Endothelial cell of umbilical vein (primary cell): ENCODE measurements at regions not wholly inside any gene's neighbourhood (a gene's known extent, or its start where the extent isn't known, plus 50 kb on each side); places are given as distances from the start of the nearest gene placed in this dataset.

Experiments
- CTCF ChIP-seq, 2 donors: IDR thresholded peaks; 1 replicate in 1 of 2; 2 replicates in 1 of 2; pipeline ENCODE4 v1.5.1; 2011; ENCODE audit warnings: low read length in 2 of 2, mild to moderate bottlenecking in 2 of 2, moderate library complexity in 2 of 2, control low read depth in 1 of 2, inconsistent platforms in 1 of 2, low read depth in 1 of 2; ENCODE audit not compliant: insufficient read depth in 1 of 2; ENCODE audit errors: extremely low read depth in 1 of 2
- EZH2 ChIP-seq: IDR thresholded peaks from 2 replicates; pipeline ENCODE4 v1.6.1; 2012; ENCODE audit warnings: borderline replicate concordance, low read depth, mild to moderate bottlenecking, moderate library complexity, low read length, inconsistent platforms; ENCODE audit not compliant: severe bottlenecking
- FOS ChIP-seq: IDR thresholded peaks from 2 replicates; pipeline ENCODE4 v1.6.1; 2011; ENCODE audit warnings: mild to moderate bottlenecking, low read length, moderate library complexity, borderline replicate concordance; ENCODE audit not compliant: insufficient read depth
- JUN ChIP-seq: IDR thresholded peaks from 2 replicates; pipeline ENCODE4 v1.6.1; 2011; ENCODE audit warnings: borderline replicate concordance, low read depth; ENCODE audit not compliant: insufficient read length, insufficient read depth
- MAX ChIP-seq: IDR thresholded peaks from 2 replicates; pipeline ENCODE4 v1.6.1; 2011; ENCODE audit not compliant: insufficient read depth, insufficient read length
- MYC ChIP-seq: IDR thresholded peaks from one replicate; pipeline ENCODE4 v1.6.1; 2011; ENCODE audit warnings: mild to moderate bottlenecking, low read depth, low read length
- POLR2A ChIP-seq: IDR thresholded peaks from 2 replicates; pipeline ENCODE4 v1.6.1; 2012; ENCODE audit warnings: low read depth, mild to moderate bottlenecking, control low read depth, low read length
- POLR2AphosphoS5 ChIP-seq: IDR thresholded peaks from 2 replicates; pipeline ENCODE4 v1.6.1; 2012; ENCODE audit warnings: low read depth, mild to moderate bottlenecking, control low read depth, low read length, moderate library complexity; ENCODE audit not compliant: insufficient read depth

GRCh38 chr21:15242906-15243305 lies 178.1 kb upstream of the NRIP1 start:
- TF ChIP-seq CTCF (IDR thresholded peaks at IDR 0.05; ENCODE audit: extremely low read depth in 1 of 2, insufficient read depth in 1 of 2, low read depth in 1 of 2, low read length in 2 of 2) (no peak), MAX (no peak), POLR2A (no peak), MYC (no peak), EZH2 (no peak), POLR2AphosphoS5 (no peak), JUN (no peak), FOS (no peak)
